ENCODE measurements at regions not wholly inside any gene's neighbourhood (a gene's known extent, or its start where the extent isn't known, plus 50 kb on each side); places are given as distances from the start of the nearest gene placed in this dataset.

- Histone ChIP-seq H3K9me3 (ENCODE audit: insufficient read depth in 2 of 2, low read depth in 1 of 2, low read length in 1 of 2) (no peaks in the 10 kb centered on the region), H3K79me2 (ENCODE audit: control insufficient read depth in 1 of 2, insufficient read depth in 2 of 2, low read length in 2 of 2) (peaks cover 16 to 97% of the 10 kb centered on the region in 2 experiments), H3K4me1 (replicated peaks in 1 of 4; ENCODE audit: control insufficient read depth in 3 of 4, insufficient read depth in 4 of 4, low read length in 3 of 4) (peaks cover 0 to 7% (median 3%) of the 10 kb centered on the region in 4 experiments; a peak in 4 of 7 replicates), H2BK120ac (replicated peaks; ENCODE audit: low read depth, low read length) (no peak overlapping the region), H3K4me2 (ENCODE audit: insufficient read depth in 1 of 2, low read depth in 2 of 2, low read length in 2 of 2) (no peak overlapping the region), H2BK20ac (ENCODE audit: low read length) (no peak overlapping the region), H2AK5ac (ENCODE audit: low read depth, low read length) (no peak overlapping the region), H2AFZ (ENCODE audit: low read length) (no peak overlapping the region), H2BK15ac (ENCODE audit: low read length) (no peak overlapping the region), H3K27me3 (replicated peaks in 1 of 4; ENCODE audit: control insufficient read depth in 3 of 4, extremely low read depth in 1 of 4, insufficient read depth in 3 of 4, low read length in 3 of 4) (no peaks in the 10 kb centered on the region), H4K8ac (ENCODE audit: extremely low read depth, insufficient read depth, low read length) (no peak overlapping the region), H2BK12ac (ENCODE audit: low read depth, low read length) (no peak overlapping the region), H3K23ac (ENCODE audit: insufficient read length) (no peak overlapping the region), H4K20me1 (replicated peaks in 1 of 2; ENCODE audit: control insufficient read depth in 1 of 2, insufficient read depth in 2 of 2, low read length in 2 of 2) (peaks cover 10 to 11% of the 10 kb centered on the region in 2 experiments), H3K4me3 (ENCODE audit: extremely low read depth in 1 of 4, insufficient read depth in 2 of 4, low read depth in 3 of 4, low read length in 4 of 4) (no peak overlapping the region), H2BK5ac (ENCODE audit: low read depth, low read length) (no peak overlapping the region), H3K79me1 (ENCODE audit: low read depth, low read length) (peaks cover 4% of the 10 kb centered on the region), H4K5ac (ENCODE audit: insufficient read length, low read depth, low read length) (no peak overlapping the region), H4K91ac (replicated peaks; ENCODE audit: insufficient read length, low read length) (no peak overlapping the region), H3K18ac (ENCODE audit: extremely low read depth, low read length) (no peak overlapping the region), H3K4ac (replicated peaks; ENCODE audit: insufficient read length, low read depth, low read length) (no peak overlapping the region), H3K23me2 (ENCODE audit: low read depth, low read length) (no peaks in the 10 kb centered on the region; the same call in 1 of the 2 replicates), H3K56ac (replicated peaks; ENCODE audit: insufficient read length, low read depth, low read length) (no peak overlapping the region), H3K36me3 (ENCODE audit: control insufficient read depth in 2 of 4, insufficient read depth in 4 of 4, low read length in 3 of 4) (no peaks in the 10 kb centered on the region), H3K27ac (ENCODE audit: low read depth, low read length) (no peak overlapping the region), H3K9ac (replicated peaks in 1 of 4; ENCODE audit: extremely low read depth in 1 of 4, low read depth in 3 of 4, low read length in 3 of 4) (no peak overlapping the region), H3K14ac (ENCODE audit: insufficient read length) (no peak overlapping the region)
- ChIA-PET CTCF (ENCODE audit: partially characterized antibody) (no interaction called here), POLR2A (ENCODE audit: partially characterized antibody) (no interaction called here)
- DNase-seq (ENCODE audit: low read depth in 1 of 2, low spot score in 2 of 2), result no peak
- no peak for FAIRE-seq
- TF ChIP-seq FOSL1 (IDR thresholded peaks at IDR 0.05; ENCODE audit: insufficient read depth, low read depth, low read length), result no peak
- TF ChIP-seq TAF7 (optimal IDR thresholded peaks at IDR 0.05; ENCODE audit: borderline replicate concordance, low read depth, low read length), result no peak
- TF ChIP-seq JUND (IDR thresholded peaks at IDR 0.05; ENCODE audit: low read length), result no peak
- TF ChIP-seq SP2 (IDR thresholded peaks at IDR 0.05; ENCODE audit: low read length), result no peak
- no peak for TF ChIP-seq ATF3 (IDR thresholded peaks at IDR 0.05; ENCODE audit: insufficient read depth, low read depth, low read length)
- TF ChIP-seq BACH1 (IDR thresholded peaks at IDR 0.05; ENCODE audit: low read length), result no peak
- TF ChIP-seq EZH2 (IDR thresholded peaks at IDR 0.05; ENCODE audit: low read depth, low read length, severe bottlenecking), result no peak
- no peak for TF ChIP-seq MAFK (IDR thresholded peaks at IDR 0.05; ENCODE audit: low read depth, low read length)
- TF ChIP-seq POLR2AphosphoS5 (IDR thresholded peaks at IDR 0.05; ENCODE audit: low read depth, low read length), result no peak
- TF ChIP-seq CTBP2 (IDR thresholded peaks at IDR 0.05; ENCODE audit: borderline replicate concordance, insufficient read depth, insufficient read length, low read length), result no peak
- no peak for TF ChIP-seq POLR2A (IDR thresholded peaks at IDR 0.05; ENCODE audit: control extremely low read depth in 1 of 2, low read depth in 2 of 2, low read length in 2 of 2)
- TF ChIP-seq CREB1 (IDR thresholded peaks at IDR 0.05), result no peak
- TF ChIP-seq TBP (IDR thresholded peaks at IDR 0.05; ENCODE audit: low read depth, low read length), result no peak
- no peak for TF ChIP-seq NRF1 (IDR thresholded peaks at IDR 0.05; ENCODE audit: low read depth, low read length)
- no peak for TF ChIP-seq HDAC6 (IDR thresholded peaks at IDR 0.05; ENCODE audit: low read depth, low read length)
- no peak for TF ChIP-seq CHD1 (IDR thresholded peaks at IDR 0.05; ENCODE audit: low read depth, low read length)
- TF ChIP-seq E2F6 (IDR thresholded peaks at IDR 0.05), result no peak
Observed at GRCh38 chr11:129273322-129273721, 81.2 kb upstream of the ARHGAP32 start.

Data from H1 (cell line).